GM12878 (cell line): ENCODE measurements at regions not wholly inside any gene's neighbourhood (a gene's known extent, or its start where the extent isn't known, plus 50 kb on each side); places are given as distances from the start of the nearest gene placed in this dataset.

Experiments used
- BRCA1 ChIP-seq: IDR thresholded peaks from 2 replicates; pipeline ENCODE4 v1.6.1; 2011; ENCODE audit warnings: low read depth, low read length, improper control_type of control experiment
- MAX ChIP-seq: IDR thresholded peaks from 2 replicates; pipeline ENCODE4 v1.6.1; 2012; ENCODE audit warnings: low read depth, low read length, improper control_type of control experiment
- NFYA ChIP-seq: IDR thresholded peaks from 2 replicates; pipeline ENCODE4 v1.6.1; 2011; ENCODE audit warnings: low read depth, mild to moderate bottlenecking, low read length, improper control_type of control experiment, borderline replicate concordance

- no peak for TF ChIP-seq BRCA1
- no peak for TF ChIP-seq NFYA
- TF ChIP-seq MAX = no peak
These were observed 148.7 kb upstream of the GPR26 start for GRCh38 chr10:123517426-123517825.
